Adrenal gland (tissue), 5 donors: ENCODE measurements at regions not wholly inside any gene's neighbourhood (a gene's known extent, or its start where the extent isn't known, plus 50 kb on each side); places are given as distances from the start of the nearest gene placed in this dataset.

ENCODE experiments used
- POLR2A ChIP-seq, 2 donors: fragments of 450-650 bp; IDR thresholded peaks; one replicate each; pipeline ENCODE4 v1.6.1; 2017; ENCODE audit warnings: antibody characterized with exemption in 2 of 2, mild to moderate bottlenecking in 2 of 2, moderate library complexity in 1 of 2
- TF ChIP-seq, protein P1 (sequence below), 6 experiments: fragments of 450-650 bp in 4 of 6; fragments of 200-600 bp in 2 of 6; sonication (generic) in 1 of 6; IDR thresholded peaks; 1 replicate in 5 of 6; 2 replicates in 1 of 6; pipeline versions ENCODE4 v1.5.1 to v1.8.0; 2016 to 2021; ENCODE audit warnings: antibody characterized with exemption in 6 of 6, mild to moderate bottlenecking in 2 of 6, moderate library complexity in 1 of 6
- donor health status: DM: no; HTN: no; CAD: no.

DNA sequence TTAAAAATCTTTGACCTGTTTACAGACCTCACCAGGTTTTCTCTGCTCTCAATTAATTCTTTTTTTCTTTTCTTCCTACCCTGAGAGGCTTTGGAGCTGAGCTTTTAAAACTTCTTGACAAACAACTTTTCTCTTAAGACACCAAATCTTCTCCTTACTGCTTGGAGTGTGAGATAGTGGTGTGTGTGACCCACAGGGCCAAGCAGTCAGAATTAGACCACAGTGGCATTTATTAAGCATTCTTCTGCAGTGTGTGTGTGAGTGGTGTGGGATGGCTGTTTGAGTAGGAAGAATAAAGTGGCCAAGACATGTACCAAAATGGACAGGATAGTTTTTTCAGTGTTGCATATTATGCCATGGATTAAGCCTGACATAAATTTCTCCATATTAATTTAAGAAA is 665.1 kb downstream of the RAPGEF2 start:
- TF ChIP-seq, protein P1, sequence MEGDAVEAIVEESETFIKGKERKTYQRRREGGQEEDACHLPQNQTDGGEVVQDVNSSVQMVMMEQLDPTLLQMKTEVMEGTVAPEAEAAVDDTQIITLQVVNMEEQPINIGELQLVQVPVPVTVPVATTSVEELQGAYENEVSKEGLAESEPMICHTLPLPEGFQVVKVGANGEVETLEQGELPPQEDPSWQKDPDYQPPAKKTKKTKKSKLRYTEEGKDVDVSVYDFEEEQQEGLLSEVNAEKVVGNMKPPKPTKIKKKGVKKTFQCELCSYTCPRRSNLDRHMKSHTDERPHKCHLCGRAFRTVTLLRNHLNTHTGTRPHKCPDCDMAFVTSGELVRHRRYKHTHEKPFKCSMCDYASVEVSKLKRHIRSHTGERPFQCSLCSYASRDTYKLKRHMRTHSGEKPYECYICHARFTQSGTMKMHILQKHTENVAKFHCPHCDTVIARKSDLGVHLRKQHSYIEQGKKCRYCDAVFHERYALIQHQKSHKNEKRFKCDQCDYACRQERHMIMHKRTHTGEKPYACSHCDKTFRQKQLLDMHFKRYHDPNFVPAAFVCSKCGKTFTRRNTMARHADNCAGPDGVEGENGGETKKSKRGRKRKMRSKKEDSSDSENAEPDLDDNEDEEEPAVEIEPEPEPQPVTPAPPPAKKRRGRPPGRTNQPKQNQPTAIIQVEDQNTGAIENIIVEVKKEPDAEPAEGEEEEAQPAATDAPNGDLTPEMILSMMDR (IDR thresholded peaks at IDR 0.05) = no peak
- no peak for TF ChIP-seq POLR2A (IDR thresholded peaks at IDR 0.05)
